ENCODE measurements at regions not wholly inside any gene's neighbourhood (a gene's known extent, or its start where the extent isn't known, plus 50 kb on each side); places are given as distances from the start of the nearest gene placed in this dataset.

GRCh38 chr7:46224363-46224762, 303.3 kb upstream of the IGFBP3 start:
- intact Hi-C loops (cut with DNase I): no loop called here
- Histone ChIP-seq H3K36me3 (replicated peaks in 1 of 2; ENCODE audit: insufficient read depth in 1 of 2, low read depth in 2 of 2) (no peaks in the 10 kb centered on the region), H3K4me1 (no peaks in the 10 kb centered on the region), H3K27ac (no peak overlapping the region), H3K27me3 (no peaks in the 10 kb centered on the region), H3K4me3 (no peak overlapping the region), H3K9me3 (no peaks in the 10 kb centered on the region)
- ATAC-seq: no peak
- no peak for DNase-seq
- TF ChIP-seq POLR2A (IDR thresholded peaks at IDR 0.05) (no peak), CTCF (IDR thresholded peaks at IDR 0.05) (no peak)
- WGBS, 2 donors: 49 to 58% methylated on average over 5 of the region's 5 CpGs

- no peaks in the 10 kb centered on the region for H3K27me3 ChIP-seq
- H3K4me3 ChIP-seq: no peak overlapping the region
- H3K4me1 ChIP-seq: peaks cover 11% of the 10 kb centered on the region
- intact Hi-C loops (cut with DNase I): no loop called here
- TF ChIP-seq POLR2A (IDR thresholded peaks at IDR 0.05) (no peak), CTCF (IDR thresholded peaks at IDR 0.05) (no peak)
- no peak overlapping the region for H3K27ac ChIP-seq
- no peaks in the 10 kb centered on the region for H3K9me3 ChIP-seq
- ATAC-seq: no peak
- H3K36me3 ChIP-seq (replicated peaks in 1 of 2; ENCODE audit: insufficient read depth in 1 of 2, low read depth in 2 of 2): no peaks in the 10 kb centered on the region
- DNase-seq: no peak
- WGBS, 2 donors: 48 to 63% methylated on average over 7 of the region's 7 CpGs
Observed at GRCh38 chr7:46220066-46220630, 299.1 kb upstream of the IGFBP3 start.

GRCh38 chr7:46218461-46219200, 297.6 kb upstream of the IGFBP3 start:
- Histone ChIP-seq H3K27ac (no peak overlapping the region), H3K9me3 (no peaks in the 10 kb centered on the region), H3K4me1 (peaks cover 13% of the 10 kb centered on the region), H3K36me3 (replicated peaks in 1 of 2; ENCODE audit: insufficient read depth in 1 of 2, low read depth in 2 of 2) (no peaks in the 10 kb centered on the region), H3K27me3 (no peaks in the 10 kb centered on the region), H3K4me3 (no peak overlapping the region)
- no peak for ATAC-seq
- TF ChIP-seq CTCF (IDR thresholded peaks at IDR 0.05): no peak
- no peak for TF ChIP-seq POLR2A (IDR thresholded peaks at IDR 0.05)
- intact Hi-C loops (cut with DNase I): no loop called here
- WGBS, 2 donors: 55 to 71% methylated on average over 9 of the region's 9 CpGs
- no peak for DNase-seq

GRCh38 chr7:46215987-46216567, 295.0 kb upstream of the IGFBP3 start:
- Histone ChIP-seq H3K4me1 (peaks cover 13% of the 10 kb centered on the region), H3K36me3 (replicated peaks in 1 of 2; ENCODE audit: insufficient read depth in 1 of 2, low read depth in 2 of 2) (no peaks in the 10 kb centered on the region), H3K27me3 (no peaks in the 10 kb centered on the region), H3K4me3 (no peak overlapping the region), H3K9me3 (no peaks in the 10 kb centered on the region), H3K27ac (peak overlapping the region; percentile 62 to 83 (median 76))
- intact Hi-C loops (cut with DNase I): no loop called here
- DNase-seq: peak; percentile 70 to 89 (median 78)
- 25 to 31% methylated on average over 12 to 15 of the region's 15 CpGs for WGBS, 2 donors
- TF ChIP-seq POLR2A (IDR thresholded peaks at IDR 0.05) (peak in 2 of 3 donors; percentile 33 to 42), CTCF (IDR thresholded peaks at IDR 0.05) (no peak)
- ATAC-seq: peak; percentile 96
